Skeletal muscle satellite cell (primary cell): ENCODE measurements at regions not wholly inside any gene's neighbourhood (a gene's known extent, or its start where the extent isn't known, plus 50 kb on each side); places are given as distances from the start of the nearest gene placed in this dataset.

Experiments
- H3K27me3 ChIP-seq: 2 replicates; pipeline ENCODE4 v1.7.0; 2013; ENCODE audit warnings: low read length; ENCODE audit not compliant: control insufficient read depth, insufficient read depth
- H3K36me3 ChIP-seq: 2 replicates; pipeline ENCODE4 v1.7.0; 2013; ENCODE audit warnings: mild to moderate bottlenecking, control low read depth, low read length; ENCODE audit not compliant: insufficient read depth
- H3K4me1 ChIP-seq: 2 replicates; pipeline ENCODE4 v1.7.0; 2013; ENCODE audit warnings: low read length; ENCODE audit not compliant: control insufficient read depth, insufficient read depth
- H3K4me2 ChIP-seq: 2 replicates; pipeline ENCODE4 v1.7.0; 2013; ENCODE audit warnings: mild to moderate bottlenecking, low read length
- H3K4me3 ChIP-seq: 2 replicates; pipeline ENCODE4 v1.7.0; 2013; ENCODE audit warnings: low read length
- H3K9ac ChIP-seq: 2 replicates; pipeline ENCODE4 v1.7.0; 2013; ENCODE audit warnings: mild to moderate bottlenecking, low read depth, low read length, moderate library complexity
- H3K9me3 ChIP-seq: replicated peaks from 2 replicates; pipeline ENCODE4 v1.7.0; 2013; ENCODE audit warnings: mild to moderate bottlenecking, control low read depth, low read length

GRCh38 chr3:106619-107018, 89.9 kb upstream of the CHL1 start:
- Histone ChIP-seq H3K36me3 (no peaks in the 10 kb centered on the region), H3K27me3 (no peaks in the 10 kb centered on the region), H3K9me3 (no peaks in the 10 kb centered on the region), H3K4me2 (no peak overlapping the region), H3K9ac (no peak overlapping the region), H3K4me3 (no peak overlapping the region), H3K4me1 (no peaks in the 10 kb centered on the region)

GRCh38 chr3:111143-112069, 85.2 kb upstream of the CHL1 start:
- H3K4me2 ChIP-seq, result no peak overlapping the region
- no peaks in the 10 kb centered on the region for H3K9me3 ChIP-seq
- H3K4me1 ChIP-seq, result no peaks in the 10 kb centered on the region
- H3K27me3 ChIP-seq, result no peaks in the 10 kb centered on the region
- no peaks in the 10 kb centered on the region for H3K36me3 ChIP-seq
- H3K9ac ChIP-seq, result no peak overlapping the region
- no peak overlapping the region for H3K4me3 ChIP-seq

- no peak overlapping the region for H3K9ac ChIP-seq
- H3K4me3 ChIP-seq, result no peak overlapping the region
- H3K4me2 ChIP-seq, result no peak overlapping the region
- no peaks in the 10 kb centered on the region for H3K4me1 ChIP-seq
- H3K9me3 ChIP-seq, result no peaks in the 10 kb centered on the region
- no peaks in the 10 kb centered on the region for H3K36me3 ChIP-seq
- H3K27me3 ChIP-seq, result no peaks in the 10 kb centered on the region
Observed at GRCh38 chr3:112773-113172, 83.8 kb upstream of the CHL1 start.

- H3K4me1 ChIP-seq, result no peaks in the 10 kb centered on the region
- H3K4me2 ChIP-seq, result no peak overlapping the region
- H3K36me3 ChIP-seq, result no peaks in the 10 kb centered on the region
- H3K27me3 ChIP-seq, result no peaks in the 10 kb centered on the region
- H3K9ac ChIP-seq, result no peak overlapping the region
- no peak overlapping the region for H3K4me3 ChIP-seq
- no peaks in the 10 kb centered on the region for H3K9me3 ChIP-seq
Observed at GRCh38 chr3:118666-119065, 77.9 kb upstream of the CHL1 start.

- H3K4me1 ChIP-seq, result no peaks in the 10 kb centered on the region
- H3K9ac ChIP-seq, result no peak overlapping the region
- no peak overlapping the region for H3K4me3 ChIP-seq
- no peaks in the 10 kb centered on the region for H3K36me3 ChIP-seq
- H3K9me3 ChIP-seq, result no peaks in the 10 kb centered on the region
- H3K27me3 ChIP-seq, result no peaks in the 10 kb centered on the region
- no peak overlapping the region for H3K4me2 ChIP-seq
Observed at GRCh38 chr3:123341-123740, 73.2 kb upstream of the CHL1 start.

GRCh38 chr3:124557-125179, 71.9 kb upstream of the CHL1 start:
- no peak overlapping the region for H3K4me3 ChIP-seq
- H3K9me3 ChIP-seq, result no peaks in the 10 kb centered on the region
- no peaks in the 10 kb centered on the region for H3K4me1 ChIP-seq
- no peaks in the 10 kb centered on the region for H3K36me3 ChIP-seq
- no peak overlapping the region for H3K9ac ChIP-seq
- no peak overlapping the region for H3K4me2 ChIP-seq
- no peaks in the 10 kb centered on the region for H3K27me3 ChIP-seq

- Histone ChIP-seq H3K9ac (no peak overlapping the region), H3K4me3 (no peak overlapping the region), H3K4me2 (no peak overlapping the region), H3K9me3 (no peaks in the 10 kb centered on the region), H3K4me1 (no peaks in the 10 kb centered on the region), H3K36me3 (no peaks in the 10 kb centered on the region), H3K27me3 (no peaks in the 10 kb centered on the region)
Observed at GRCh38 chr3:128515-129172, 67.9 kb upstream of the CHL1 start.

GRCh38 chr3:131151-131888, 65.2 kb upstream of the CHL1 start:
- Histone ChIP-seq H3K4me2 (no peak overlapping the region), H3K4me3 (no peak overlapping the region), H3K27me3 (no peaks in the 10 kb centered on the region), H3K4me1 (no peaks in the 10 kb centered on the region), H3K9ac (no peak overlapping the region), H3K36me3 (no peaks in the 10 kb centered on the region), H3K9me3 (no peaks in the 10 kb centered on the region)

GRCh38 chr3:132378-132777, 64.2 kb upstream of the CHL1 start:
- no peaks in the 10 kb centered on the region for H3K9me3 ChIP-seq
- no peaks in the 10 kb centered on the region for H3K4me1 ChIP-seq
- H3K4me2 ChIP-seq, result no peak overlapping the region
- no peaks in the 10 kb centered on the region for H3K27me3 ChIP-seq
- H3K36me3 ChIP-seq, result no peaks in the 10 kb centered on the region
- no peak overlapping the region for H3K4me3 ChIP-seq
- H3K9ac ChIP-seq, result no peak overlapping the region

- Histone ChIP-seq H3K9ac (no peak overlapping the region), H3K9me3 (no peaks in the 10 kb centered on the region), H3K4me2 (no peak overlapping the region), H3K4me1 (no peaks in the 10 kb centered on the region), H3K36me3 (no peaks in the 10 kb centered on the region), H3K4me3 (no peak overlapping the region), H3K27me3 (no peaks in the 10 kb centered on the region)
Observed at GRCh38 chr3:132904-133303, 63.7 kb upstream of the CHL1 start.

GRCh38 chr3:140748-141330, 55.7 kb upstream of the CHL1 start:
- H3K4me2 ChIP-seq, result no peak overlapping the region
- H3K27me3 ChIP-seq, result no peaks in the 10 kb centered on the region
- no peaks in the 10 kb centered on the region for H3K9me3 ChIP-seq
- H3K4me3 ChIP-seq, result no peak overlapping the region
- H3K4me1 ChIP-seq, result no peaks in the 10 kb centered on the region
- no peaks in the 10 kb centered on the region for H3K36me3 ChIP-seq
- no peak overlapping the region for H3K9ac ChIP-seq
